ENCODE measurements at regions not wholly inside any gene's neighbourhood (a gene's known extent, or its start where the extent isn't known, plus 50 kb on each side); places are given as distances from the start of the nearest gene placed in this dataset.

DNA sequence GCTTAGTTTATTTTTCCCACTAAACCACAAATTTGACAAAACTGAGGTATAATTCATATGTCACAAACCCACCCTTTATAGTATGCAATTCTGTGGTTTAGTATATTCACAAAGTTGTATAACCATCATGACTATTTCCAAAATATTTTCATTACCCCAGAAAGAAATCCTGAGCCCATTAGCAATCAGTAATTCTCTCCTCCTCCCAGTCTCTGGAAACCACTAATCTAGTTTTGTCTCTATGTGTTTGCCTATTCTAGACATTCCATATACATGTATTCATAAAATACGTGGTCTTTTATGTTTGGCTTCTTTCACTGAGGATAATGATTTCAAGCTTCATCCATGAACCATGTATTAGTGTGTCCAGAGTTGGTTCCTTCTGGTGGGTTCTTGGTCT lies 267.6 kb downstream of the AEBP2 start:
- DNase-seq (ENCODE audit: low spot score in 2 of 2) (no peak), FAIRE-seq (no peak)

DNA sequence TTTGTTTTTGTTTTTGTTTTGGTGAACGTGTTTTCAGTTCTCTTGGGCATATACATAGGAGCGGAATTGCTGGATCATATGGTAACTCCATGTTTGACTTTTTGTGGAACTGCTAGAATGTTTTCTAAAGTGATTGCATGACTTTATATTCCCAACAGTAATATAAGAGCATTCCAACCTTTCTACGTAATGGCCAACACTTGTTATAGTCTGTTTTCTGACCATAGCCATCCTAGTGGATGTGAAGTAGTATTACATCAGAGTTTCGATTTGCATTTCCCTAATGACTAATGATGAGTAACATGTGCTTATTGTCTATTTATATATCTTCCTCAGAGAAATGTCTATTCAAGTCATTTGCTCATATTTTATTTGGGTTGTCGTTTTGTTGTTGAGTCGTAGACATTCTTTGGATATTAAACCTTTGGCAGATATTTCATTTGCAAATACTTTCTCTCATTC lies 268.7 kb downstream of the AEBP2 start:
- FAIRE-seq (no peak), DNase-seq (ENCODE audit: low spot score in 2 of 2) (no peak)

GRCh38 chr12:19709889-19710288 lies 270.6 kb downstream of the AEBP2 start:
- DNase-seq (ENCODE audit: low spot score in 2 of 2) (no peak), FAIRE-seq (no peak)

GRCh38 chr12:19710811-19711793 lies 271.8 kb downstream of the AEBP2 start:
- no peak for FAIRE-seq
- DNase-seq (ENCODE audit: low spot score in 2 of 2) = no peak

DNA sequence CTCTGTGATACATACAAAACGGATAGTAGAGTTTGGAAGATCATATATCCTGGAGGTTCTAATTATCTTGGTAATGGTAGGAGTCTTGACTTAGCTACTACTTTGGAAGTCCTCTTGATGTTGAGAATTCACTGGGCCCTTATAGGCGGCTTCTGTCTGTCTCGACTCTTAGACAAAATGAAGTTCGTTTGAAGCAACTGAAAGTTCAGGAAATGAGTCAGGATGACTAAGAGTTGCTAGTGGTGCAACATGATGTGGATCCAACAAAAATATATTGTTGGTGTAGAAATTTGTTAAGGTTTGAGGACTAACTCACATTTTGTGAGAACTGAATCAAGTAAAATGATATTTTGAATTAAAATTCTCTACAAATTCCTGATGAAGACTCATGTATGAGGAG lies 272.7 kb downstream of the AEBP2 start:
- DNase-seq (ENCODE audit: low spot score in 2 of 2) (no peak), FAIRE-seq (no peak)

DNA sequence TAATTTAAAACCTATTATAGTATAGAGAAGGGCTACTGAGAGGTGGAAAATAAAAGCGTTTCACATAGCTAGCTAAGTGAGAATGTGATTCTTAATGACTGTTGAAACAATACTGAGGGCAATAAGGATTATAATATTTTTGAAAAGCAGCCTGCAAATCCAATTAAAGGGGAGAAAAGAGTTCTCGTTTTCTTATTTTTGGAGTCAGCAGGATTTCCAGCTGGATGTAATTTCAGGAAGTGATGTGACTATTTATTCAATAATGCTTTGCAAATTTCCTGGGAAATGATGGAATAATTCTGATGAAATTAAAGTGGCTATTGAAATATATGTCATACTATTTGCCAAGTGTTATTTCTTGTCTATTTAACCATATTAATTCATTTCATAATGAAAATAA lies 279.1 kb downstream of the AEBP2 start:
- FAIRE-seq (no peak), DNase-seq (ENCODE audit: low spot score in 2 of 2) (no peak)

GRCh38 chr12:19719672-19720071 lies 280.4 kb downstream of the AEBP2 start:
- FAIRE-seq = no peak
- DNase-seq (ENCODE audit: low spot score in 2 of 2) = no peak

DNA sequence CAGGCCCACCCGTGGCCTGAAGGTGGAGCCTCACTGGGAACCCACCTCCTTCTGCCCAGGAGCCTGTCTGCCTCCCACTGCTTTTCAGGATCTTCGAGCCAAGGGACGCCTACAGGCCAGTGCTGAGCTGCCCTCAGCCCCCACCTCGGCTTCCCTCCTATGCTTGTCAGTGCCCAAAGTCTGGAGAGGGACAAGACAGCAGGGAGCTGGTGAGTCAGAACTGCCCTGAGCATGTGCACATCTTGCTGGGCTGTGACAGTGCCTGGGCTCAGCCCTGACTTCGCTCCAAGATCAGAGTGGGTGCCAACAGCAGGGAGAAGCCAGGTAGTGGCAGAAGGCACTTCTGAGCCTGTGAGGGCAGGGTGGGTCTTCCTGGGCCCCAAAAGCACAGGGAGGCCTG lies 286.8 kb downstream of the AEBP2 start:
- FAIRE-seq = no peak
- DNase-seq (ENCODE audit: low spot score in 2 of 2) = no peak

GRCh38 chr12:19726592-19726991 lies 287.3 kb downstream of the AEBP2 start:
- no peak for DNase-seq (ENCODE audit: low spot score in 2 of 2)
- FAIRE-seq = no peak

DNA sequence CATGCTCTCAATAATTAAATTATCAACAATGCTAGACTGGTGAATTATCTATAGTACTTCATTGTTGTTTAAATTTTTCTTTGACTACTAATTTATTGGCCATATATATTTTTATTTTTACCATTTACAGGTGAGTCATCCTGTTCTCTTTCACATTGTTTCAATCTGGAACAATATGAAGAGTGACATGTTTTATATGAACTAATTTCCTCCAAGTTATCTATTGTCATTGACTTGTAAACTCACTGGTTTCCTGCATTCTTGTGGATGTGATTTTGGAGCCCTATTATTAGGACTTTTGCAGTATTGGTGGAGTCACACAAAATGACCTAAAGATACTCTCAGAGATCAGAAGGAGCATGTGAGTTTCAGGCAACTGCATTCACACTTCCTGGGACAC lies 297.7 kb downstream of the AEBP2 start:
- DNase-seq (ENCODE audit: low spot score in 2 of 2) = no peak
- no peak for FAIRE-seq

- FAIRE-seq = peak; percentile 93
- DNase-seq (ENCODE audit: low spot score in 2 of 2) = peak; percentile 13 to 52
Measured at GRCh38 chr12:19739195-19739776, 300.0 kb downstream of the AEBP2 start.

- FAIRE-seq (no peak), DNase-seq (ENCODE audit: low spot score in 2 of 2) (no peak)
Measured at GRCh38 chr12:19740472-19741131, 301.3 kb downstream of the AEBP2 start.

- DNase-seq (ENCODE audit: low spot score in 2 of 2) (no peak), FAIRE-seq (no peak)
Measured at GRCh38 chr12:19741132-19741489, 301.8 kb downstream of the AEBP2 start.

DNA sequence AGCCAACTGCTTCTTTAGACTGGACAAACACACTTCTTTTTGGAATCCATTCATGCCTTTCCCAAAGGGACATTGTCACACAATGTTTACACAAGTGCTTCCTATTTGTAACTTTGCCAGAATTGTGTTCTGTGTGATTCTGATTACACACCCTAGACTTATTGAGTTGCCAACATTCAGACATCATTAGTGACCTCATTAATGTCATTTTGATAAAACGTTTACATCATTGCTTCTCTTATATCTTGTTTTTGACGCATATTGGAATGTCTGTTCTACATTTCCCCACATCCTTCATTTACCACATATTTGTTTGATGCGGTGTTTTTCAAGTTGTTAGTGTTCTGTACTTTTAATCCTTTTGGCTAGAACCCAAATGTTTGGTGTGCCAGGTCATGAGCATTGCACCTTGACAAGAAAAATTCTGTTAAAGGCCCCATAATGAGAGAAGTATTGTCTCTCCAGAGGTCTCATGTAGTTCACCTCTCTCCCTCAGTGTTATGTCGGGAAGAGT lies 305.5 kb downstream of the AEBP2 start:
- FAIRE-seq (no peak), DNase-seq (ENCODE audit: low spot score in 2 of 2) (no peak)

DNA sequence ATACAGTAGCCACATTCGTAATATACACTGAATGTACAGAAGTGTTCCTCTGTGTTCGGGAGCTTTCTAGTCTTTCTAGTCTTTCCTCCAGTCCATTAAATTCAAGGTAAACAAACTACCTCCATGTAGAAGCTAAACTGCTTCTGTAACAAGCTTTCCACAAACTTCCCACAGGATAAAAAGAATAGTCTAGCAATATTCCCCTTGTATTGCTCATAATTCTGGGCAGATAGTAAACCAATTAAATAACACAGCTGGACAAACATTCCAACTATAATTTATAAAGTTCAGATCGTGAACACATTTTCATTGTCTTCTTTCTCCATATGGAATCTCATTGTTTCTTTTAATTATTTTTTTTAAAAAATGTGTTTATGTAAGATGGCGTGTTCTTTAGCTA lies 307.2 kb downstream of the AEBP2 start:
- DNase-seq (ENCODE audit: low spot score in 2 of 2) = no peak
- no peak for FAIRE-seq

- FAIRE-seq (no peak), DNase-seq (ENCODE audit: low spot score in 2 of 2) (no peak)
Measured at GRCh38 chr12:19749906-19750574, 310.7 kb downstream of the AEBP2 start.

DNA sequence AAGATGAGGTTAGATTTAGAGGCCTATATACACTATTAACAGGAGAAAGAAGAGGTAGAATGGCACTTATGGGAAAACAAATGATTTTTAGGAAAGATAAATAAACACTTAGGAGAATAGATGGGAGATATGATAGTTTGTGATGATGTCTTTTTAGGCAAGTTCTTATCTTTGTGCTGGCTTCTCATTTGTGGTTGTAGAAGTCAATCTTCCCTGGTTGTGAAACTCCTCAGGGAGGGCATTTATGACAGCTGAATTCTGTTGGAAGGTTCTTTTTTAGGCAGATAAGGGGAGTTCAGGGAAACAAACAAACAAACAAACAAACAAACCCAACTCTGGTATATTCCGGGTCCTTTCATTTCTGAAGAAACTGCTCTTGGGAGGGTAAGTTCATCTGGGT lies 311.8 kb downstream of the AEBP2 start:
- FAIRE-seq = no peak
- no peak for DNase-seq (ENCODE audit: low spot score in 2 of 2)

- no peak for DNase-seq (ENCODE audit: low spot score in 2 of 2)
- no peak for FAIRE-seq
Measured at GRCh38 chr12:19752712-19753111, 313.4 kb downstream of the AEBP2 start.

- DNase-seq (ENCODE audit: low spot score in 2 of 2) (no peak), FAIRE-seq (no peak)
Measured at GRCh38 chr12:19755136-19755535, 315.8 kb downstream of the AEBP2 start.

DNA sequence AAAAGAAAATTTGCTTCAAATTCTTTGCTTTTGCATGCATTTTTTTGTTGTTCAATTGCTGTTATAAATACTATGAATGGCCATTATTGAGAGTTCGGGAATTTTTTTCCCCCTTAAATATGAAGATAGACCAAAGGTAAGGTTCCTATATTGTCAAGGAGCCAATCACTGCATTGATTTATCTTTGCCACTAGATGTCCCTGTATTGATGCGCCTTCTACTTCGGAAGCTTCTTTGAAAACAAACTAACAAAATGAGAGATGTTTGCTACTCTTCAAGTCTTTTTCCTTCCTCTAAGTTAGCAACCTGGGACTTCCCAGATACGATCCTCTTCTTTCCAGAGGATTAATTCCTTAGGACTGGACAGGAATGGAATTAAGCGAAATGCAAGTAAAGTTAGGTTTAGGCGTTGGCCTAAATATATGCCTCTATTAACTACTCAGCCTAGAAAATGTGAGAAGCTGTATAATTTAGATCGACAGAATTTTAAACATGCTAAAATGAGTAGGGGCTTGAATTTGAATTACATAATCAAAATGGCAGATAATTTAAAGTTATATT lies 318.1 kb downstream of the AEBP2 start:
- FAIRE-seq (no peak), DNase-seq (ENCODE audit: low spot score in 2 of 2) (no peak)

All from frontal cortex (tissue), 3 donors.